Naive thymus-derived CD8-positive, alpha-beta T cell (primary cell): ENCODE measurements at regions not wholly inside any gene's neighbourhood (a gene's known extent, or its start where the extent isn't known, plus 50 kb on each side); places are given as distances from the start of the nearest gene placed in this dataset.
"Not testable (repeated sequence)": the region's sequence is repeated elsewhere in the genome, so short reads cannot be mapped to it uniquely, and the experiment has no call there.

ENCODE experiments used
- ATAC-seq, 2 donors: fragments of 150-1000 bp; cut with Tn5 transposase in 1 of 2; sonication (Bioruptor Pico), chemical (Tn5 transposase) in 1 of 2; 1 replicate in 1 of 2; 2 replicates in 1 of 2; pipeline ENCODE4 v1.10.0; 2021; ENCODE audit warnings: mild to moderate bottlenecking in 2 of 2, moderate library complexity in 2 of 2
- POLR2A ChIA-PET: fragments of 350-600 bp; sonication (Branson Sonifier 250); formaldehyde crosslinking; loops from one replicate; lab custom pipeline; 2021; ENCODE audit warnings: antibody characterized with exemption; lab: Charles Lee
- DNase-seq, 10 donors: peaks; one replicate each; pipeline versions ENCODE4 v3.0.0 to v3.0.0-alpha.2; 2020 to 2022
- H3K27ac Mint-ChIP-seq, 10 donors: one replicate each; pipeline ENCODE4 v1.8.0; 2020 to 2022; ENCODE audit warnings: mild to moderate bottlenecking in 10 of 10, mixed read lengths in 10 of 10, moderate library complexity in 4 of 10, inconsistent platforms in 1 of 10
- H3K27me3 Mint-ChIP-seq, 5 donors: one replicate each; pipeline ENCODE4 v1.8.0; 2021 to 2022; ENCODE audit warnings: mixed read lengths in 5 of 5
- H3K36me3 Mint-ChIP-seq, 3 donors: one replicate each; pipeline ENCODE4 v1.8.0; 2020 to 2022; ENCODE audit warnings: mixed read lengths in 3 of 3, mild to moderate bottlenecking in 2 of 3, inconsistent platforms in 1 of 3
- H3K4me1 Mint-ChIP-seq, 4 donors: one replicate each; pipeline ENCODE4 v1.8.0; 2021 to 2022; ENCODE audit warnings: mixed read lengths in 4 of 4
- H3K4me3 Mint-ChIP-seq, 10 donors: one replicate each; pipeline ENCODE4 v1.8.0; 2020 to 2022; ENCODE audit warnings: mild to moderate bottlenecking in 10 of 10, mixed read lengths in 10 of 10, moderate library complexity in 6 of 10, inconsistent platforms in 1 of 10
- H3K9me3 Mint-ChIP-seq, 9 donors: one replicate each; pipeline ENCODE4 v1.8.0; 2020 to 2022; ENCODE audit warnings: mixed read lengths in 9 of 9, mild to moderate bottlenecking in 3 of 9, inconsistent platforms in 1 of 9, moderate library complexity in 1 of 9

DNA sequence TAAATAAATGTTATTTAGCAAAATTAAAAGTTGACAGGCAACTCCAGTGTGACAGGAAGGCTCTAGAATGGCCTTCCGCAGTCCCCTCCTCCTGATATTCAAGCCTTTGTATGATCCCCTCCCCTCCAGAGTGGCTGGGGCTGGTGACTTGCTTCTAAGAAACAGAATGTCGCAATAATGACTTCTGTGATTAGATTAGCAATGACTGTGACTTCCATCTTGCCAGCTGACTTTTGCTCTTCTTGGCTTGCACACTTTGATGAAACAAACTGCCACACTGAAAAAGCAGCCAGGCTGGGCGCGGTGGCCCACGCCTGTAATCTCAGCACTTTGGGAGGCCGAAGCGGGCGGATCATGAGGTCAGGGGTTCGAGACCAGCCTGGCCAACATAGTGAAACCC is 106.5 kb upstream of the LARP1 start:
- no peak for DNase-seq
- Mint-ChIP-seq H3K4me1 (peaks cover 17 to 19% (median 17%) of the 10 kb centered on the region in 4 donors), H3K27ac (peak overlapping the region in 1 of 10 donors; percentile 41), H3K4me3 (peak overlapping the region in 3 of 10 donors; percentile 18 to 53 (median 27)), H3K9me3 (peaks cover 0 to 7% (median 2%) of the 10 kb centered on the region in 9 donors), H3K27me3 (no peaks in the 10 kb centered on the region), H3K36me3 (peaks cover 0 to 3% (median 0%) of the 10 kb centered on the region in 3 donors)
- POLR2A ChIA-PET: interaction anchor here (0.7 kb wide), 1 partner anchor 240 kb away, joined by 3 read pairs; no protein-coding TSS in a partner anchor
- no peak for ATAC-seq

DNA sequence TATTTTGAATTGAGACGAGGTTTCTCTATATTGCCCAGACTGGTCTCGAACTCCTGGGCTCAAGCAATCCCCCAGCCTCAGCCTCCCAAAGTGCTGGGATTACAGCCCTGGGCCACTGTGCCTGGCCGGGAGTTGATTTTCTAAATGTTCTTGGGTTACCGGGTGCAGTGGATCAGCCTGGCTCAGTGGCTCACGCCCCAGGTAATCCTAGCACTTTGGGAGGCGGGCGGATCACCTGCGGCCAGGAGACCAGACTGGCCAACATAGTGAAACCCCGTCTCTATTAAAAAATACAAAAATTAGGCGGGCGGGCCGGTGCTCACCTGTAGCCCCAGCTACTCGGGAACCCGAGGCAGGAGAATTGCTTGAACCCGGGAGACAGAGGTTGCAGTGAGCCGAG is 106.9 kb upstream of the LARP1 start:
- no peak for ATAC-seq
- Mint-ChIP-seq H3K4me3 (peak overlapping the region in 4 of 10 donors; percentile 83 to 94 (median 90)), H3K27me3 (peaks cover 0 to 1% (median 0%) of the 10 kb centered on the region in 5 donors), H3K27ac (peak overlapping the region in 1 of 10 donors; percentile 93), H3K4me1 (peaks cover 17 to 18% (median 17%) of the 10 kb centered on the region in 4 donors), H3K9me3 (peaks cover 0 to 12% (median 7%) of the 10 kb centered on the region in 9 donors), H3K36me3 (peaks cover 0 to 8% (median 0%) of the 10 kb centered on the region in 3 donors)
- DNase-seq: no peak
- POLR2A ChIA-PET: interaction anchor here (0.7 kb wide), 1 partner anchor 240 kb away, joined by 3 read pairs; no protein-coding TSS in a partner anchor

DNA sequence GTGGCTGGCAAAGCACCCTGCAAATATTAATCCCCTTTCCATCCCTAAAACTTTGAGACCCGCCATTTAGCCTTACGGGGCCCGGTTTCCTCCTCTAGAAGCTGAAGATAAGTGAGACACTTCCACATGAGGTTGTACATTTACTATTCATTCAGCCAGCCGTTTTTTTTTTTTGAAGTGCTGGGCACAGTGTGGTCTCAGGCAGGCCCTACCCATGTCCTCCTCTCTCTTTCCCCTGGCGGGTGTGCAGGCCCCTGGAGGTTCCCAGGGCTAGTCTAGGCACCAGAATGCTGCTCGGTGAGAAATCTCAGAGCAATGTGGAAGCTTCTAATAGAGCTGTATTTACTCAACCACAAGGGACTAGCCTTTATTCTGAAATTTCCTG is 107.4 kb upstream of the LARP1 start:
- DNase-seq: no peak
- H3K4me1 Mint-ChIP-seq: peaks cover 17 to 18% (median 17%) of the 10 kb centered on the region in 4 donors
- H3K36me3 Mint-ChIP-seq: peaks cover 0 to 11% (median 0%) of the 10 kb centered on the region in 3 donors
- peak overlapping the region; percentile 83 to 96 (median 92) for H3K4me3 Mint-ChIP-seq
- H3K27ac Mint-ChIP-seq: peak overlapping the region in 9 of 10 donors; percentile 7 to 94 (median 92)
- peaks cover 0 to 16% (median 7%) of the 10 kb centered on the region in 9 donors for H3K9me3 Mint-ChIP-seq
- H3K27me3 Mint-ChIP-seq: peaks cover 0 to 4% (median 0%) of the 10 kb centered on the region in 5 donors
- no peak for ATAC-seq
- POLR2A ChIA-PET: interaction anchor here (0.7 kb wide), 1 partner anchor 241 kb away, joined by 3 read pairs; no protein-coding TSS in a partner anchor

DNA sequence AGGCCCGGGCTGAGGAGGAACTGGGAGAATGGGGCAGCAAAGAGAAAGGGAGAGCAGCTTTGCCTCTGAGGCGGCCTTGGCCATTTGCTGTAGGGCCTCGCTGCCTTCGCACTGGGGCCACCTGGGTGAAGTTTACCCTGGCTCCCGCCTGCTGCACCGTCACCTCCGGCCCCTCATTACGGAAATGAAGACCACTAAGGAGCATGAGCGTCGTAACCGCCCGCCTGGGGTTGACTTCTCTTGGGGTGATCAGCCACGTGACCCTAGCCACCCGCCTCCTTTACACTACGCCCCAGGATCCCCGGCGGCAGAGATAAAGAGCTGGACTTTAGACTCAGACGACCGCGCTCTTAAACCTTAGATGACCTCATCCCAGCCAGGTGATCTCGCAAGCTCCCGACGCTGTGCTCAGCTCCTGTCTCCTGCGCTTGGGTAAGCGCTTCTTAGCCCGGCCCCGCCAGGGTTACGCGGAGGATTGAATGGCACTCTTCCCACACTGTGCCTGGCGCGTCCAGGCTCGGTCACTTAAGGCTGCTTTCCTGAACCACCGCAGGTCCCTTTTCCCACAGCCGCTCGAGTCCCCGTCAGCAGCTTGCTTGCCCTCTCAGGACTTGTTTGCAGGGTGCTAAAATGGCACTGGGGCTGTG is 107.9 kb upstream of the LARP1 start:
- Mint-ChIP-seq H3K9me3 (peaks cover 0 to 16% (median 7%) of the 10 kb centered on the region in 9 donors), H3K4me3 (peak overlapping the region; percentile 83 to 96 (median 92)), H3K27me3 (peaks cover 0 to 4% (median 0%) of the 10 kb centered on the region in 5 donors), H3K4me1 (peaks cover 17 to 18% (median 17%) of the 10 kb centered on the region in 4 donors), H3K27ac (peak overlapping the region; percentile 7 to 94 (median 92)), H3K36me3 (peaks cover 0 to 11% (median 0%) of the 10 kb centered on the region in 3 donors)
- DNase-seq (peak; percentile 8 to 70 (median 40)), ATAC-seq (peak; percentile 85 to 89)
- POLR2A ChIA-PET: no interaction called here

DNA sequence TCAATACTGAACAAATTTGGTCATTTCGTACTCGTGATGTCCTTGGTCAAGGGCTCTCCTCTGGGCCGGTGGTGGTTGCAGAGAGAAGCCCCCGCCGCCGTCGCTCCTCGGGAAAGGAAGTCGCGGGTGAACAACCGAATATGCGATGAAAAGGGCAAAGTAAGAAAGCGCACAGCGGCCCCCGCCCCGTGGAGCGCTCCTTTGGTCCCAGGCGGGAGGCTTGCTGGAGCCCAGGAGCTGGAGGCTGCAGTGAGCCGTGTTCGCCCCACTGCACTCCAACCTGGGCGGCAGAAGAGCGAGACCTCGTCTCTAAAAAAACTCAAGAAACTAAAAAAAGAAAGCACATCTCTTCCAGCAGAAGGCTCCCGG is 108.4 kb upstream of the LARP1 start:
- ATAC-seq (peak; percentile 43 to 56), DNase-seq (peak in 1 of 10 donors; percentile 6)
- peaks cover 0 to 16% (median 7%) of the 10 kb centered on the region in 9 donors for H3K9me3 Mint-ChIP-seq
- POLR2A ChIA-PET: interaction anchor here (0.6 kb wide), 1 partner anchor 162 kb away, joined by 4 read pairs; no protein-coding TSS in a partner anchor
- peaks cover 0 to 11% (median 0%) of the 10 kb centered on the region in 3 donors for H3K36me3 Mint-ChIP-seq
- peak overlapping the region; percentile 7 to 94 (median 92) for H3K27ac Mint-ChIP-seq
- peaks cover 17 to 18% (median 17%) of the 10 kb centered on the region in 4 donors for H3K4me1 Mint-ChIP-seq
- peaks cover 0 to 4% (median 0%) of the 10 kb centered on the region in 5 donors for H3K27me3 Mint-ChIP-seq
- H3K4me3 Mint-ChIP-seq: peak overlapping the region; percentile 83 to 96 (median 92)

DNA sequence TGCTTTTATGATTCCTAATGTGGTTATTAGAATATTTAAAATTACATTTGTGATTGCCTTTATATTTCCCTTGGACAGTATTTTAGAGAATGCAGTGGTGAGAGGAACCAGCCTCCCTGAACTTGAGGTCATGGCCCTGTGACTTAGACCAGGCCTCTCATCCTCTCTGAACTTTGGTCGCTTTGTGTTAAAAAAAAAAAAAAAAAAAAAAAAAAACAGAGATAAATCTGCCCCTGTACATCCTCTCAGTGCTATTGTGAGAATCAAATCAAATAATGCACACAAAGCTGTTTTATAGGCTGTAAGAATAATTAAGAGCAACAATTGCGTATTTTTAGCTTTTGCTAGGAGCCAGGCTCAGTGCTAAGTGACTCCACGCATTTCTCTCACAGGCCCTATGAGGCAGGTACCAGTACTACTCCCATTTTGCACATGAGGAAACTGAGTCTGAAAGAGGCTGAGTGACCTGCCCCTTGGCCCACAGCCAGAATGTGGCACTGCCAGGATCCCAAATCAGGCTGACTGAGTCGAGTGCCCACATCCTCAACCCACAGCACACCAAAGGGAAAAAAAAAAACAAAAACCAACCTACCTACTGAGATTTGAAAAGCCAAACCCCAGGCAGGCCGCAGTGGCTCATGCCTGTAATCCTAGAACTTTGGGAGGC is 110.3 kb upstream of the LARP1 start:
- ATAC-seq: no peak
- peak overlapping the region in 3 of 10 donors; percentile 5 to 57 (median 48) for H3K27ac Mint-ChIP-seq
- POLR2A ChIA-PET: interaction anchor here (0.7 kb wide), 1 partner anchor 8 kb away, joined by 3 read pairs; no protein-coding TSS in a partner anchor
- peak overlapping the region in 2 of 10 donors; percentile 37 to 56 for H3K4me3 Mint-ChIP-seq
- peaks cover 16 to 18% (median 17%) of the 10 kb centered on the region in 4 donors for H3K4me1 Mint-ChIP-seq
- peaks cover 0 to 4% (median 0%) of the 10 kb centered on the region in 5 donors for H3K27me3 Mint-ChIP-seq
- peaks cover 0 to 16% (median 7%) of the 10 kb centered on the region in 9 donors for H3K9me3 Mint-ChIP-seq
- no peak for DNase-seq
- peaks cover 0 to 11% (median 0%) of the 10 kb centered on the region in 3 donors for H3K36me3 Mint-ChIP-seq

DNA sequence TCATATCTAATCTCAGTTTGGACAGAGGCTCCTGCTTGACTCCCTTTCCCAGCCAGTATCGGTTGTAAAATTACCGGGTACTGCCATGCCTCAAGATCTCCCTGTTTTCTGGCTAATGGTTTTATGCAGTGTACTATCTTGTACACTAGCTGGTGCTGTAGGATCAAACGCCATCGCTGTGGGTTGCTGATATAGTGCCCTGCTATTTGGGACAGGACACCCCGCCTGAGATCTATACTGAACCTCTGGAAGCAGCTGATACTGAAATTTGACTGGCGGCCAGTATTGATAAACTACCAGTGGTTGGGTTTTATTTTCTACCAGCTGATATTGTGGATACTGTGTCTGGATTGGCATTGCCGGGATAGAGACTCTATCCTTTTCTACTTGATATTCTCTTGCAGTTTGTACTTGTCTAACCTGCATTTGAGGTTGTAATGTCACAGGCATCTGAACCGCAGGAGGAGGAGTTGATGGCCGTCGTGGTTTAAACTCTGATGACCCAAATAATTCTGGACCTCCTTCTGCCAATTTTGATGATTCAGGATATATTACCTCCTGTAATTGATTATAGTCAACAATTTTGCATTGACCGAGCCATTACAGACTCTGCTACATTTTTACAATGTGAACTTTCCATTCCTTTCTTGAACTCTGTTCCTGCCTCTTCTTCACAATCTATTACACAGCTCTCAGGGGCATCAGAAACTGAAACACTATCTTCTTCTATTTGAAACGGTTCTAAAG is 112.5 kb upstream of the LARP1 start:
- H3K27ac Mint-ChIP-seq: no peak overlapping the region
- DNase-seq: no peak
- POLR2A ChIA-PET: no interaction called here

DNA sequence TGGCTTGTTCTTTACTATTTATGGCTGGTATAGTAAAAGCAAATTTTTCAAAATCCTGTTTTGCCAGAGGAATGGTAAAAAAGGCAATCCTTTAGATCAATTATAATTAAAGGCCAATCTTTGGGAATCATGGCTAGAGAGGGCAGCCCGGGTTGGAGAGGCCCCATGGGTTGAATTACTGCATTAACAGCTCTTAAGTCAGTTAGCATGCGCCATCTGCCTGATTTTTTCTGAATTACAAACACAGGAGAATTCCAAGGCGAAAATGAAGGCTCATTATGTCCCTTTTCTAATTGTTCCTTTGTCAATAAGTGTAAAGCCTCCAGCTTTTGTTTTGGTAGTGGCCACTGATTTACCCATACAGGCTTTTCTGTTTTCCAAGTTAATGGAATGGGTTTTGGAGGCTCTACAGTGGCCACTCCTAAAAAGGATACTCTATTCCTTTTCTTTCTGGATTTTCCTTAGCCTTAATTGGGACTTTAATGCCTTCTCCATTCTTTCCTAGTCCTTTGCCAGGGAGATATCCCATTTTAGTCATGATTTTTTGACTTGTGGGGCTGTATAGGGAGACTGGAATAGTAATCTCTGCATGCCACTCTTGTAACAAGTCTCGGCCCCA is 114.9 kb upstream of the LARP1 start:
- H3K27ac Mint-ChIP-seq, DNase-seq, H3K4me3 Mint-ChIP-seq, ATAC-seq, POLR2A ChIA-PET, H3K27me3 Mint-ChIP-seq, H3K4me1 Mint-ChIP-seq: not testable (repeated sequence)
- peaks cover 0 to 16% (median 7%) of the 10 kb centered on the region in 9 donors for H3K9me3 Mint-ChIP-seq
- peaks cover 0 to 11% (median 0%) of the 10 kb centered on the region in 3 donors for H3K36me3 Mint-ChIP-seq

More for the DNA sequence above, 112.5 kb upstream of the LARP1 start:
- Mint-ChIP-seq H3K9me3 (peaks cover 0 to 16% (median 7%) of the 10 kb centered on the region in 9 donors), H3K4me3 (no peak overlapping the region), H3K4me1 (peaks cover 12 to 13% (median 13%) of the 10 kb centered on the region in 4 donors), H3K36me3 (peaks cover 0 to 11% (median 0%) of the 10 kb centered on the region in 3 donors), H3K27me3 (peaks cover 0 to 4% (median 0%) of the 10 kb centered on the region in 5 donors)
- ATAC-seq: peak in 1 of 2 donors; percentile 48

DNA sequence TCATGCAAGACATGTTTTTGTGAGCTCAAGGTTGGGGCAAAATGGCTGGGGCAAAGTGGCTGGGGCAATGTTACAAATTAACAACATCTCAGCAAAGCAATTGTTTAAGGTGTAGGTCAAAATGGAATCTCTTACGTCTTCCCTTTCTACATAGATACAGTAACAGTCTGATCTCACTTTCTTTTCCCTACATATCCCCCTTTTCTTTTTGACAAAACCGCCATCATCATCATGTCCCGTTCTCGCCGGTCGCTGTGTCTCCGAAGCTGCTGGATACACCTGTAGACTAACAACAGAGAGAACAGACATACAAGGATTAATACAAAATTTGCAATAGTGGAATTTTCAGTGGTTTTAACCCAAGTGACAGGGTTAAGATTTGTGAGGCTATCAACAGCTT is 118.4 kb upstream of the LARP1 start:
- ATAC-seq, H3K4me3 Mint-ChIP-seq, H3K36me3 Mint-ChIP-seq, DNase-seq, H3K27ac Mint-ChIP-seq, H3K4me1 Mint-ChIP-seq, H3K9me3 Mint-ChIP-seq, H3K27me3 Mint-ChIP-seq, POLR2A ChIA-PET: not testable (repeated sequence)

DNA sequence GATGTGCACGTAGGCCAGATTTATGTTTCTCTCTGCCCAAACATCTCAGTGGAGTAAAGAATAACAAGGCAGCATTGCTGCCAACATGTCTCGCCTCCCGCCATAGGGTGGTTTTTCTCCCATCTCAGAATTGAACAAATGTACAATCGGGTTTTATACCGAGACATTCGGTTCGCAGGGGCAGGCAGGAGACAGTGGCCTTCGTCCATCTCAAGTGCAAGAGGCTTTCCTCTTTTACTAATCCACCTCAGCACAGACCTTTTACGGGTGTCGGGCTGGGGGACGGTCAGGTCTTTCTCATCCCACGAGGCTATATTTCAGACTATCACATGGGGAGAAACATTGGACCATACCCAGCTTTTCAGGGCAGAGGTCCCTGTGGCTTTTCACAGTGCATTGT is 118.9 kb upstream of the LARP1 start:
- POLR2A ChIA-PET, H3K36me3 Mint-ChIP-seq, H3K9me3 Mint-ChIP-seq, H3K27me3 Mint-ChIP-seq, H3K4me1 Mint-ChIP-seq, H3K4me3 Mint-ChIP-seq, DNase-seq, H3K27ac Mint-ChIP-seq, ATAC-seq: not testable (repeated sequence)

DNA sequence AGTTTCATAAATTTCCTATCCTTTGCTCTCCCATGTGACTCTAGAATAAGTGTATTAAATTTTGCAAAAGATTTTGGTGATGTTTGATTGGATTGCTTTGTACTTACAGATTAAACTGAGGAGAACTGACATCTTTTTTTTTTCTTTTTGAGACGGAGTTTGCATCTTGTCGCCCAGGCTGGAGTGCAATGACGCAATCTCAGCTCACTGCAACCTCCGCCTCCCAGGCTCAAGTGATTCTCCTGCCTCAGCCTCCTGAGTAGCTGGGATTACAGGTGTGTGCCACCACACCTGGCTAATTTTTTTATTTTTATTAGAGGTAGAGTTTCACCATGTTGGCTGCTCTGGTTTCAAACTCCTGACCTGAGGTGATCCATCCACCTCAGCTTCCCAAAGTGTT is 121.4 kb upstream of the LARP1 start:
- POLR2A ChIA-PET, H3K27ac Mint-ChIP-seq, H3K9me3 Mint-ChIP-seq, DNase-seq, H3K27me3 Mint-ChIP-seq, H3K36me3 Mint-ChIP-seq, H3K4me3 Mint-ChIP-seq, H3K4me1 Mint-ChIP-seq, ATAC-seq: not testable (repeated sequence)

DNA sequence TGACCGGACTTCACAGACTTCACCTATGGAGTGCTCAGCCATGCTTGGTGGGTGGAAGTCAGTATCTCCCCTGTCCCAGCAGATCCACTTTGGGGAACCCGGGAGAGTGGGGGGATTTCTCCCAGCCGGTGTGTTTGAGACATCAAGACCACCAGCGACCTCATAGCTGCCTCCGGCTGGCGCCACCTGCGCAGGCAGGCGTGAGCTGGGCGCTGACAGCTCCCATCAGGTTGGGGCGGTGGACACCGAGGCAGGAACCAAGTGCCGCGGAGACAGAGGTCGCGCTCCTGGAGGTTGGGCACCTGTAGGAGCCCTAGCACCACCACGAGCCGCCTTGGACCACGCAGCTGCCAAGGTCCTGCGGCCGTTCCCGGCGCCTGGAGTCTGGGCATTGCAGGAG is 124.0 kb upstream of the LARP1 start:
- ATAC-seq: no peak
- peaks cover 0 to 4% (median 3%) of the 10 kb centered on the region in 5 donors for H3K27me3 Mint-ChIP-seq
- no peak overlapping the region for H3K27ac Mint-ChIP-seq
- DNase-seq: no peak
- POLR2A ChIA-PET: no interaction called here
- no peaks in the 10 kb centered on the region for H3K9me3 Mint-ChIP-seq
- no peaks in the 10 kb centered on the region for H3K36me3 Mint-ChIP-seq
- no peak overlapping the region for H3K4me3 Mint-ChIP-seq
- H3K4me1 Mint-ChIP-seq: no peaks in the 10 kb centered on the region
